ENCODE measurements at regions not wholly inside any gene's neighbourhood (a gene's known extent, or its start where the extent isn't known, plus 50 kb on each side); places are given as distances from the start of the nearest gene placed in this dataset.

GRCh38 chr18:41599466-41599865 is 355.6 kb upstream of the PIK3C3 start:
- no peaks in the 10 kb centered on the region for H3K9me3 Mint-ChIP-seq (ENCODE audit: unreplicated experiment)
- ChIA-PET CTCF (interaction anchor here (1.8 kb wide), 1 partner anchor 9 kb away, joined by 6 read pairs; no protein-coding TSS in a partner anchor), POLR2A (no interaction called here)
- H3K27me3 Mint-ChIP-seq (ENCODE audit: insufficient read depth, unreplicated experiment): peaks cover 15% of the 10 kb centered on the region
- no peak for DNase-seq (ENCODE audit: unreplicated experiment)
- H3K4me1 Mint-ChIP-seq (ENCODE audit: insufficient read depth, unreplicated experiment): no peaks in the 10 kb centered on the region
- H3K27ac Mint-ChIP-seq (ENCODE audit: low read depth, unreplicated experiment): no peak overlapping the region
- BruUV-seq (replicated peaks): no TSS peak
- H3K36me3 Mint-ChIP-seq (ENCODE audit: insufficient read depth, unreplicated experiment): no peaks in the 10 kb centered on the region
- intact Hi-C loops (cut with micrococcal nuclease): no loop called here
- no peak for TF ChIP-seq CTCF (IDR thresholded peaks at IDR 0.05; ENCODE audit: unreplicated experiment)
- no peak overlapping the region for H3K4me3 Mint-ChIP-seq (ENCODE audit: unreplicated experiment)

GRCh38 chr18:41594582-41594981 is 360.5 kb upstream of the PIK3C3 start:
- Mint-ChIP-seq H3K36me3 (ENCODE audit: insufficient read depth, unreplicated experiment) (no peaks in the 10 kb centered on the region), H3K9me3 (ENCODE audit: unreplicated experiment) (no peaks in the 10 kb centered on the region), H3K4me1 (ENCODE audit: insufficient read depth, unreplicated experiment) (no peaks in the 10 kb centered on the region), H3K4me3 (ENCODE audit: unreplicated experiment) (no peak overlapping the region), H3K27ac (ENCODE audit: low read depth, unreplicated experiment) (no peak overlapping the region), H3K27me3 (ENCODE audit: insufficient read depth, unreplicated experiment) (peaks cover 15% of the 10 kb centered on the region)
- DNase-seq (ENCODE audit: unreplicated experiment): no peak
- ChIA-PET CTCF (interaction anchor here (0.6 kb wide), 1 partner anchor 45 kb away, joined by 3 read pairs; no protein-coding TSS in a partner anchor), POLR2A (no interaction called here)
- intact Hi-C loops (cut with micrococcal nuclease): no loop called here
- TF ChIP-seq CTCF (IDR thresholded peaks at IDR 0.05; ENCODE audit: unreplicated experiment): no peak
- BruUV-seq (replicated peaks): no TSS peak

GRCh38 chr18:41593171-41593675 is 361.8 kb upstream of the PIK3C3 start:
- intact Hi-C loops (cut with micrococcal nuclease): no loop called here
- Mint-ChIP-seq H3K4me1 (ENCODE audit: insufficient read depth, unreplicated experiment) (no peaks in the 10 kb centered on the region), H3K9me3 (ENCODE audit: unreplicated experiment) (no peaks in the 10 kb centered on the region), H3K36me3 (ENCODE audit: insufficient read depth, unreplicated experiment) (no peaks in the 10 kb centered on the region), H3K4me3 (ENCODE audit: unreplicated experiment) (no peak overlapping the region), H3K27me3 (ENCODE audit: insufficient read depth, unreplicated experiment) (peaks cover 19% of the 10 kb centered on the region), H3K27ac (ENCODE audit: low read depth, unreplicated experiment) (no peak overlapping the region)
- POLR2A ChIA-PET: no interaction called here
- no TSS peak for BruUV-seq (replicated peaks)
- no peak for DNase-seq (ENCODE audit: unreplicated experiment)
- no peak for TF ChIP-seq CTCF (IDR thresholded peaks at IDR 0.05; ENCODE audit: unreplicated experiment)
- CTCF ChIA-PET: interaction anchor here (0.6 kb wide), 1 partner anchor 153 kb away, joined by 3 read pairs; no protein-coding TSS in a partner anchor

GRCh38 chr18:41587976-41588375 is 367.1 kb upstream of the PIK3C3 start:
- Mint-ChIP-seq H3K36me3 (ENCODE audit: insufficient read depth, unreplicated experiment) (no peaks in the 10 kb centered on the region), H3K27ac (ENCODE audit: low read depth, unreplicated experiment) (no peak overlapping the region), H3K27me3 (ENCODE audit: insufficient read depth, unreplicated experiment) (peaks cover 32% of the 10 kb centered on the region), H3K9me3 (ENCODE audit: unreplicated experiment) (no peaks in the 10 kb centered on the region), H3K4me3 (ENCODE audit: unreplicated experiment) (no peak overlapping the region), H3K4me1 (ENCODE audit: insufficient read depth, unreplicated experiment) (no peaks in the 10 kb centered on the region)
- DNase-seq (ENCODE audit: unreplicated experiment): no peak
- intact Hi-C loops (cut with micrococcal nuclease): no loop called here
- no TSS peak for BruUV-seq (replicated peaks)
- ChIA-PET POLR2A (no interaction called here), CTCF (no interaction called here)
- no peak for TF ChIP-seq CTCF (IDR thresholded peaks at IDR 0.05; ENCODE audit: unreplicated experiment)

Measured in MCF 10A (cell line).